Islet precursor cell (in vitro differentiated cells): ENCODE measurements at regions not wholly inside any gene's neighbourhood (a gene's known extent, or its start where the extent isn't known, plus 50 kb on each side); places are given as distances from the start of the nearest gene placed in this dataset.
"Not testable (repeated sequence)": the region's sequence is repeated elsewhere in the genome, so short reads cannot be mapped to it uniquely, and the experiment has no call there.

ENCODE experiments used
- DNase-seq: peaks from one replicate; pipeline ENCODE4 v3.0.0-alpha.2; 2018

DNA sequence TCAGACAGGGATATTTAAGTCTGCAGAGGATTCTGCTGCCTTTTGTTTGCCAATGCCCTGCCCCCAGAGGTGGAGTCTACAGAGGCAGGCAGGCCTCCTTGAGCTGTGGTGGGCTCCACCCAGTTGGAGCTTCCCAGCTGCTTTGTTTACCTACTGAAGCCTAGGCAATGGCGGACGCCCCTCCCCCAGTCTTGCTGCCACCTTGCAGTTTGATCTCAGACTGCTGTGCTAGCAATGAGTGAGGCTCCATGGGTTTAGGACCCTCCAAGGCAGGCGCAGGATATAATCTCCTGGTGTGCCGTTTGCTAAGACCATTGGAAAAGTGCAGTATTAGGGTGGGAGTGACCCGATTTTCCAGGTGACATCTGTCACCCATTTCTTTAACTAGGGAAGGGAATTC, 132.7 kb downstream of the UNC93B1 start:
- DNase-seq: not testable (repeated sequence)

DNA sequence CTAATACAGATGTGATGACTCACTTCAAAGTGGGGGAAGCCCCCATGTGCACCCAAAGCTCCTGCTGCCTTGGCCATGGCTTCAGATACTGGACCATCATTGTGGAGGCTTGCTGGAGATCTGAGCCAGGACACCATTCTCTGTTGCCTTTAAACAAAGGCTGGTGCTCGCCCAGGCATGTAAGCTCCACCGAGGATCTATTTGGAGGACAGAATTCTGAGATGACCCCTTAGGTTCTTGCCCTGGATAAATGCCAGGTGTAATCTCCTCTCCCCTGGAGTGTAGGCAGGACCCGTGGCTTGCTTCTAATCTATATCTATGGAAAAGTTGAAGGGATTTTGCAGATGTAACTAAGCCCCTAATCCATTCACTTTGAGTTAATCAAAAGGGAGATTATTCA, 141.0 kb downstream of the UNC93B1 start:
- DNase-seq: not testable (repeated sequence)

DNA sequence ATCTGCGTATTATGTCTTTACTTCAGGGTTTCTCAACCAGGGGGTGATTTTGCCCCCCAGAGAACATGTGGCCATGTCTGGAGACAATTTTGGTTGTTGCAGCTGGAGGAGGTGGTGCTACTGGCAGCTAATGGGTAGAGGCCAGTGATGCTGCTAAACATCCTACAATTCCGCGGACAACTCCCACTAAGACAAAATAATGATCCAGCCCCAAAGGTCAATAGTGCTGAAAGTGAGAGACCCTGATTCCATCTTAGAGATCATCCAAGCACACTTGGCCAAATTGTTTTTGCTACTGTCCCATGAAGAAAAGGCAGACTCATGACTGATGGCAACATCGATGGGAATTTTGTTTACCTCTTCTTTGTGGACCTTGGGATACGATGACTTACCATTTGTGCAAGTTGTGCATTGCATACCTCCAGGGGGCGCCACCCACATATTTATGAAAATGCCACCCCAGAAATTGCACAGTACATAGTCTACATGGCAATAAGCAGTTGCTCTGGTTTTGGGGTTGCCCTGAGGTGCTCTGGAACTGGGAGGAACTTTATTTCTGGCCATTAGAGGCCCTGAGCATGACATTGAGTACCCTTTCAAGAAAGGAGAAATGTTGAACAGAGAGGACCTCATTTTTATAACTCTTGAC, 144.3 kb downstream of the UNC93B1 start:
- not testable (repeated sequence) for DNase-seq

DNA sequence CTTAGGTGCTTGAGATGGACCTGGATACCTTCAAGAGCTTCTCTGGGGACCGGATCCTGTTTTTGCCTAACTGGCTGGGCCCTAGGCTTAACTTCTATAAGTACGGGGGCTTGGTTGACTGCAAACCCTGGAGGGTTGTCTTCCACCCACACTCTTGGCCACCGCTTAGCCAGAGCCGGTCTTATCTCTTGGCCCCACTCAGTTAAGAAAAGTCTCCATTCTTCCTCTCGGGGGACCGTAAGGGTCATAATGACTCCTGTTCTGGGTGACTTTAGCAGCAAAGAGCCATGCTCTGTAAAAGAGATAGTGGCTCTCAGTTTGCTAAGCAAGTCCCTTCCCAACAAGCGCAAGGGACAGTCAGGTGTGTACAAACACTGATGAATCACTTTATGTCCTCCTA, 153.2 kb downstream of the UNC93B1 start:
- not testable (repeated sequence) for DNase-seq

DNA sequence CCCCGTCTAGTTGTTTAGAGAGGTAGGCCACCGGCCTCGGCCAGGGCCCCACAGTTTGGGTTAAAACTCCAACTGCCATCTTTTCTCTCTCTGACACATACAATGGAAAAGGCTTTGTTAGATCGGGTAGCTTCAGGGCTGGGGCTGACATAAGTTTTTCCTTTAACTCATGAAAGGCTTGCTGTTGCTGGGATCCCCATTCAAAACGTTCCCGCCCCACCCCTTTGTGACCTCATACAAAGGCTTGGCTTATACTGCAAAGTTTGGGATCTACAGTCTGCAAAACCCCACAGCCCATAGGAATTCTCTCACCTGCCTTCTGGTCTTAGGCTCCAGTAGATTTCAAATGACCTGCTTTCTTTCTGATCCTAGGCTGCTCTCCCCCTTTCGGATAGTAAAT, 154.1 kb downstream of the UNC93B1 start:
- not testable (repeated sequence) for DNase-seq

DNA sequence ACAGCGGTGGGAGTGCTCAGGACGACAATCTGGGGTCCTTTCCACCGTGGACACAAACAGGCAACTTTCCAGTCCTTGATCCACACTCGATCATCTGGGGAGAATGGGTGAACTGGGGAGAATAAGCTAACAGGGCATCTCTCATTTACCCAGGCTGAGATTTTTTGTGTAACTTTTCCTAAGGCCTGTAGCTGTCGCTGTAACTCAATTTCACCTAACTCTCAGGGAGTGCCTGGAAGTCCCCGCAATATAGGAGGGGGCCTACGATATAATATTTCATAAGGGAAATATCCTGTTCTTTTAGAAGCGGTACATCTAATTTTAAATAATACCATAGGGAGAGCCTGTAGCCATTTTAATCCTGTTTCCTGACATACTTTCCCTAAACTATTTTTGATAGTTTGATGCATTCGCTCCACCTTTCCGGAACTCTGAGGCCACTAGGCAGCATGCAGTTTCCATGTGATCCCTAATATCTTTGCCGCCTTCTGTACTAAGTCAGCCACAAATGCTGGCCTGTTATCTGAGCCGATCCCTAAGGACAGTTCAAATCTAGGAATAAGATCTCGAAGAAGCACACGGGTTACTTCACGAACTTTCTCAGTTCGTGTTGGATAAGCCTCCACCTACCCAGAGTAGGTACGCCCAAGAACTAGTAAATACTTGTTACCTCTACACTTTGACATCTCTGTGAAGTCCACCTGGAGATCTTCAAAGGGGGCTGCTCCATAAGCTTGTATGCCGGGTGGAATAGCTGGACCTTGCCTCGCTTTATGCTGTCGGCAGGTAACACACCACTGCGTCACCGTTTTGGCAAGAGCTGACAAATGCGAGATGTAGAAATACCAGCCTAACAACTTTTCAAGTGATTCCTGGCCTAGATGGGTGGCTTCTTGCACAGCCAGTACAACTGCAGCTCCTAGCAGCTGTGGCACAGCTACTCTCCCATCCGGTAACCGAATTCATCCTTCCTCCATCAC, 155.7 kb downstream of the UNC93B1 start:
- DNase-seq: not testable (repeated sequence)

DNA sequence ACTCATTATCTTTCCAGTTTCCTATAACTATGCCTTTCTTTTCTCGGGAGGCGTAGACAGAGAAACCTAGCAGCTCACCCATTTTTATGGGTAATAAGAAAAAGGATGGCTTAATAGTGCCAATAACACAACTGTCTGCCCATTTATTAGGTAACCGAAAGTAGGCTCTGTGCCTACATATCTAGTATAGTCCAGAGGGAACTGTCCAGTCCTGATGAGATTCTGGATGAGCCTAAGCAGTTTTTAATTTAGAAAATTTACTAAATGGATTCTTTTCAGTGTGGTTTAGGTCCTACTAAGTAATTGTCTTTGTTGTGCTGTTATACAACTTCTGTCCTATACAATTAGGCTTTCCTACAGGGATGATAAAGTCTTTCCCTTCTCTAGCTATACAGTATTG, 157.6 kb downstream of the UNC93B1 start:
- not testable (repeated sequence) for DNase-seq

DNA sequence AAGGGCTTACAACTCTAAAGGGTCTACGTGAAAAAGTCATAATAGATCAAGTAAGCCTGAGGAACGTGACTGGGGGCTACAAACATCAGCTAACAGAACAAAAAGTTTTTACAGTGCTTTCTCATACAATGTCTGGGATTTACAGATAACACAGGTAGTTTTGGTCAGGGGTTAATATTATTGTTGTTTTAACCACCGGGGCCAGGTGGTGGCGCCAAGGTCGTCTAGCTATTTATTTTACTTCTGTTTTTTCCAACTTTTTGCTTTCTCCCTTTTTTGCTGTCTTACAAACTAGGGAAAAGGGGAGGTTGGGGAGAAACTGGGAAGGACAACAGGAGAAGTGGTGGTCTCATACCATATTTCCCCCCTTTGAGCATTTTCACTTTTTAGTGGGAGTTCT, 158.6 kb downstream of the UNC93B1 start:
- DNase-seq: not testable (repeated sequence)

DNA sequence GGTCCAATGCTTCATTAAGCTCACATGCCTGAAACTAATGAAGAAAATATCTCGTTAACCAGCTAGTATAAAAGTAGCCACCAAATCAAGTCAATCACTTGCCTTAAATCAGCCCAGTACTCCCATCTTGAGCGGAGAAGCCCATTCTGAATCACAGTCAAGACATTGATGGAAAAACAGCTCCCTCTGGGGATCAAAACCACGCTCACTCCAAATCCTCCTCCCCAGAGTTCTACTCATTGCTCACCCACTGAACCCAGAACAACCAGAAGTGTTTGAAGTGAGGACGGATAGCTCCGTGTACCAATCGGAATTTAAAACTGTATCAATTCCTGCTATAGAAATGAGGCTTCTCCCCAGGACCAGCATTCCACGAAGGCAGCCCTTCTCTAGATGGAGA, 163.3 kb downstream of the UNC93B1 start:
- not testable (repeated sequence) for DNase-seq

DNA sequence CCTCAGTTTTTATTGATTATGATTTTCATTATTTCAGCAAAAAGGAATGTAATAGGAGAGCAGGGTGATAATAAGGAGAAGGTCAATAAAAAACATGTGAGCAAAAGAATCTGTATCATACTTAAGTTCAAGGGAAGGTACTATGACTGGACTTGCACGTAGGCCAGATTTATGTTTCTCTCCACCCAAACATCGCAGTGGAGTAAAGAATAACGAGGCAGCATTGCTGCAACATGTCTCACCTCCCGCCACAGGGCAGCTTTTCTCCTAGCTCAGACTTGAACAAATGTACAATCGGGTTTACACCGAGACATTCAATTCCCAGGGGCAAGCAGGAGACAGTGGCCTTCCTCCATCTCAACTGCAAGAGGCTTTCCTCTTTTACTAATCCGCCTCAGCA, 155.7 kb upstream of the ALDH3B2 start:
- DNase-seq: not testable (repeated sequence)

DNA sequence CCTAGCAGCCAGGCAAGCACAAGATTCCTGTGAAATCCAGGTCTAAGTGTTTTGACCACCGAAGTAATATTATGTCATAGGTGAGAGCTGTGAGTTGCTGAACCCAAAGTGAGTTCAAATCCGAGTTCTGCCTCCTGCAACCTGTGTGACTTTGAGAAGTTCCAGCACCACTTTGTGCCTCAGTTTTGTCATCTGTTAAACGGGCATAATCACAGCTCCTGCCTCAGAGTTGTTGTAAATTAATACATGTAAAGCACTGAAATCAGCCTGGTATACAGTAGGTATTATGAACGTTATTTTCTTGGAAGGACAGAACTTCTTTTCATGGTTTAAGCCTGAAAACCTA, 152.5 kb upstream of the ALDH3B2 start:
- DNase-seq: not testable (repeated sequence)

DNA sequence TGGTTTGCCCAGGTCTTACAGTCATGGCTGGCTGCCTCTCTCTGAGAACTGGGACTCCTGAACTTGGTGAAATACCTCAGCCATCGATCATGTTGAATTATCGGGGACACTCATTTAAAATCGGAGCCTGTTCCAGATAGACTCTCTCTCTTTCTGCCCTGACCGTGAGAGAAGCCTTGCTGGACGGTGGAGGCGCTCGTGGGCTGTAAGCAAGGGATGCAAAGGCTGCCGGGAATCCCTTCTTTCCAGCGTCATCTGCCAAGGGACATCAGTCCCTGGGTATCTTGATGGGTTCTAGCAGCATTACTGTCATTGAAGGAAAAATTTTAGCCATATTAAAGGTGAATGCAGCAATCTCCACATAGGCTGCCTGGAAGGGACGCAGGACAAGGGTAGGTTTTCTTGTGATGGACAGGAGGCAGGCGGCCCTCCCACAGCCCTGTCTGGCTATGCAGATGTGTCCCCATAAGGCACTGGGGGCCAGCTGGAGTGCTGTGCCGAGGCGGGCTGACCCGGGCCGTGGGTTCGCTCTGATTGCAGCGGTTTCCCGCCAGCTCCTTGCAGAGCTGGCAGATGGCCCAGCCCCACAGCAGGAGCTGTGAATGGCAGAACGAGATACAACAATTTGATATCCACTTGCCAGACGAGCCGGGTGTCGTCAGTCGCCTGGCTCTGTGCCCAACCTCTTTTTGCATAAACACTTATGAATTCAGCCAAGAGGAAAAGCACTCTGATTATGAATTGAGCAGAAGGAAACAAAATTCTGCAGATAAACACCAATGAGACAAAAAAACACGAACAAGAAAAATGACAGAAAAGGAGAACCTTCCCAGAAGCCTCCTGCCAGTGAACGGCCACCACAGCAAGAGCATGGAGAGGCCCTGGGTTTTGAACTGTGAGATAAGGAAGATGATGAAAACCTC, 151.9 kb upstream of the ALDH3B2 start:
- DNase-seq: not testable (repeated sequence)

DNA sequence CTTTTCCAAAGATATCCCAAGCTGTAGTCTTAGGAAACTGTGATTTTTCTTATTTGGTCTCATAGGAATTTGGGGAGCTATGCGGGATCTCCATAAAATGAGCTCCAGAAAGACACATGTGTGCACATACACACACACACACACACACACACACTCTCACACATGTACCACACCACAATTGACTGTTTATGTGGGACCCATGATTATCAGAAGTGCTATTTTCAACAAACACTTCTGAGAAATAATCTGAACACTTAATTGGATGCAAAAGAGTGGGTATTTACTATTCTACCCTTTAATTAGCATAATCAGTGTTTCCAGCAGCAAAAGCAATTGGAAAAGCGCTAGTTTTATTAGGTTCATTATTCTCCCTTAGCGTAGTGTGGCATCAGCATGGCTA, 150.4 kb upstream of the ALDH3B2 start:
- not testable (repeated sequence) for DNase-seq

DNA sequence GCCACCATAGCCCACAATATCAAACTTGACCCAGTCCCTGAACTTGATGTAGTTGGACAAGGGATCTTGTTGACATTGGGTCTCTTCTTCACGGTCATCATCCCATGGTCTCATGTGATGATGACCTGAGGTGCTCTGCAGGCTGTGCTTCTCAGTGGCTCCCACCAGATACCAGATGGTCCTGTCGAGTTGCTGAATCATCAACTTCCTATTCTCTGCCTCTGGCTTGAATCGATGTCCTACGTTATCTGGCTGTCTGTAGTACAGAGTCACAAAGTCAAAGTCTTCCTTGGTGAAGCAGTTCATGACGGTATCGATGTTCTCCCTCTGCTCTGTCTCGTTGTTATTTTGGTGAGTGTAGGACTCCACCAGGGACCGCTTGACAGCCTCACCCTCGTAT, 145.7 kb upstream of the ALDH3B2 start:
- no peak for DNase-seq

DNA sequence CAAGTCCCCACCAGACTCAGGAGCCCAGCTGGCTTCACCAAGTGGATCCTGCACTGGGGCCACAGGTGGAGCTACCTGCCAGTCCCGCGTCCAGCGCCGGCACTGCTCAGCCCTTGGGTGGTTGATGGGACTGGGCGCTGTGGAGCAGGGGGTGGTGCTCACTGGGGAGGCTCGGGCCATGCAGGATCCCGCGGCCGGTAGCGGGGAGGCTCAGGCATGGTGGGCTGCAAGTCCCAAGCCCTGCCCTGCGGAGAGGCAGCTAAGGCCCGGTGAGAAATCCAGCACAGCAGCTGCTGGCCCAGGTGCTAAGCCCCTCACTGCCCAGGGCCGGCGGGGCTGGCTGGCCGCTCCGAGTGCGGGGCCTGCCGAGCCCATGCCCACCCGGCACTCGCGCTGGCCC, 143.1 kb upstream of the ALDH3B2 start:
- DNase-seq: not testable (repeated sequence)

DNA sequence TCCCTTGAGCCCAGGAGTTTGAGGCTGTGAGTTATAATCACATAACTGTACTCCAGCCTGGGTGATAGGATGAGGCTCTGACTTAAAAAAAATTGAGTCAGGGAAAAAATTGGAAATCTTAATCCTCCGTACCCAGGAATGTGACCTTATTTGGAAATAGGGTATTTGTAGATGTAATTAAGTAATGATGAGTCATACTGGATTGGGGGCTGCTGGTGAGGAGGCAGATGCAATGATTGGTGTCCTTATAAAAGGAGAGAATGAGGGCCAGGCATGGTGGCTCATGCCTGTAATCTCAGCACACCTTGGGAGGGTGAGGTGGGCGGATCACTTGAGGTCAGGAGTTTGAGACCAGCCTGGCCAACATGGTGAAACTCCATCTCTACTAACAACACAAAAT, 134.9 kb upstream of the ALDH3B2 start:
- DNase-seq: not testable (repeated sequence)

DNA sequence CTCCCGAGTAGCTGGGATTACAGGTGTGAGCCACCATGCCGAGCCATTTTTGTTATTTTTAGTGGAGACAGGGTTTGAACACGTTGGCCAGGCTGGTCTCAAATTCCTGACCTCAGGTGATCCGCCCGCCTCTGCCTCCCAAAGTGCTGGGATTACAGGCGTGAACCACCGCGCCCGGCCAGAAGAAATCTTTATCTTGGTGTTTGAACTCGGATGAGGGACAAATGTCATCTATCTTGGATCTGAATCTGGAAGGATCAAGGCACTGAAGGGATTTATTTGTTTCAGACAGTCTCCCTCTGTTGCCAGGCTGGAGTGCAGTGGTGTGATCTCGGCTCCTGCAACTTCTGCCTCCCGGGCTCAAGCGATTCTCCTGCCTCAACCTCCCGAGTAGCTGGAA, 133.5 kb upstream of the ALDH3B2 start:
- DNase-seq: not testable (repeated sequence)

DNA sequence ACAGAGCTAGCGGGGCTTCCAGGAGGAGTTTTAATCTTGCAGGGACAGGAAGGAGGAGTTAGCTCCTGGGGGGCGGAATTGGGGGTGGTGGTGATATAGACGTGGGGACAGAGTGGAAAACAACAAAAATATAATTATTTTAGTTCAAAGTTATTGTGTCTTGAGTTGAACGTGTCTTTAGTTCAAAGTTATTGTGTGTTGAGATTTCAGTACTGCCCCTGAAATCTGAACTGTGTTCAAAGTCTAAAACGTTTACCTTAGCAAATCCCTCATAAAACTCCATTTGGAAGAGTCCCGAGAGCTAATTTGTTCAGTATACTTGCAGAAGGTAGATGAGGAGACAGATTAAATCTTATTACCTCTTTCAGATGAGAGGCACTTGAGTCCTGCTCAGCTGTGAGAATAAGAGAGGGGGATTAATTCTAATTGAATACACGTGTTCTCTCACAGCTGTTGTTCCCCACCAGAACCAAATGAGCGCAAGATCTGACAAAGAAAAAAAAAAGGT, 132.4 kb upstream of the ALDH3B2 start:
- not testable (repeated sequence) for DNase-seq

DNA sequence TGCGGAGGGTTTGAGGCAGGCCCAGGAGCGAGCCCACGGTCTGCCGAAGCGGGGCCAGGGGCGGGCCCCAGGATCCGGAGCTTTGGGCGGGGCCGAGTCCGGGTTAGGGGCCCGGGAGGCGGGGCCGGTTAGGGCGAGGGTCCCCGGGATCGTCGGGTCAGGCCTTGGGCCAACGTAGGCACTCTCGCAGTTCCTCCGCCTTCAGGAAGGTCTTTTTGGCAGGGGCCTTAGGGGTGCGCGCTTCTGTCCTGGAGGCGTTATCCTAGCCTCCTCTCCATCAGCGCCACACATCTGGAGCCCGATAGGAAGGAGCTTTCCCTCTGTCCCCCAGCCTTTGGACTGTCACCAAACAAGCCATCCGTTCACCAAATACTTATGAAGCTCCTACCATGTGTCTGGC, 131.8 kb upstream of the ALDH3B2 start:
- not testable (repeated sequence) for DNase-seq

DNA sequence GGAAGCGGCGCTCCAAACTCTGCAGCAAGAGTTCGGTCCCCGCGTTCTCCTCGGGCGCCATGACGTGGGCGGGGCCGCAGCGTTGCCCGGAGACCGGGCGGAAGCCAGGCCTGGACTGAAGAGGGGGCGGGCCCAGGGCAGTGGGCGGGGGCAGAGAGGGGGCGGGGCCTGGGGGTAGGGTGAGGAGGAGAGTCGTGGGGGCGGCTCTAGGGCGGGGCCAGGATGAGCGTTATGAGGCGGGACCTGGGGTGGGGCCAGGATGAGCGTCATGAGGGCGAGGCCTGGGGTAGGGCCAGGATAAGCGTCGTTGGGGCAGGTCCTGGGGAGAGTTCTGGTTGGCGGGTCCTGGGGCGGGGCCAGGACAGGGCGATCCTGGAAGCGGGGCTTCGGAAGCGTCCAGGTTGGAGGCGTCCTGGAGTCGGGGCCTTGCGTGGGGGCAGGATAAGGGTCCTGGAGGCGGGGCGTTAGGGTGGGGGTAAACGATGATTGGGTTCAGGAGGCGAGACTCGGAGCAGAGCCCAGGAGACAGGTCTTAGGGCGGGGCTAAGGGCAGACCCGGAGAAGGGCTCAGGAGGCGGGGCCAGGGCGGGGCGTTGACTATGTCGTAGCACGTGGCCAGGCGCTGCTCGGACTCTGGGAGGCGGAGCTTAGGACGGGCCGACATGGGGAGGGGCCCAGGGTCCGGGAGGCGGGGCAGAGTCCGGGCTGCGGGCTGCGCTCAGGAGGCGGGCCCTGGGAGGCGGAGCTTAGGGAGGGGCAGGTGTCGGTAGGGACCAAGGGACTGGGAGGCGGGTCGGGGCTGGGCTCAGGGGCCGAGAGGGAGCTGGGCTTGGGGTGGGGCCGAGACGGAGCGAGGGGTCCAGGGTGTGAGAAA, 131.1 kb upstream of the ALDH3B2 start:
- peak; percentile 99 for DNase-seq

DNA sequence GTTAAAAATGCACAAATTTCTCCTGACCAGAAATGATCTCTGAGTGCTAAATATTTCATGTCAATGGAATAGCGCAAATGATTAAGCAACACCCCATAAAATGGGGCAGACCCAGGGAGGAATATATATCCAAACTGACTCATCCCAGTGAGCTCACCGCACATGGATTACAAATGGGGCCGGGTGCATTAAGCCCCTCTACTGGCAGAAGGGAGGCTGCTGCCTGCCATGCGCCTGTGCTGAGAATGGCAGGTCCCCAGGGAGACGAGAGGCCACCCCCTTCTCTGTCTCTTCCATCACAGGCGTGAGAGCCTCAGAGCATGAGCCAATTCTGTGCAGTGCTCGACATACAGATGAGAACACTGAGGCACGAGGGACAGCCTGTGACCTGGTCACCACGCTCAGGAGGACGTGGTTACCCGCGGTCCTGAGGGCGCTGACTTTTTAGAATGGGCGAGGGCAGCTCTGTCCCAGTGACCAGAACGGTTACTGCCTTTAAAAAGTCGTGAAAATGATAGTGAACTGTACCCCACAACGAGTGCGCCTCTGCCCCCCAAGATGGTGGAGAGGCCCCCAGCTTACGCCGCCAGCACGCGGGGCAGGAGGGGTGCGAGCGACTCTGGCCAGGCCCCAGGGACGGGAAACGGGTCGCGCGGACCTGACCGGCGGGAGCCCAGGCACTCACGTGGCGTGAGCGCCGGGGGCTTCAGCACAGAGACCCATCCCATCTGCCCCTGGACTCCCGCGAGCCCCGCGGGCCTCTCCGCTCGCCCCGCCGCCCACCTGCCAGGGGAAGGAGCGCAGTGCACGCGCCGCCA, 130.2 kb upstream of the ALDH3B2 start:
- DNase-seq: not testable (repeated sequence)
